ENCODE measurements at regions not wholly inside any gene's neighbourhood (a gene's known extent, or its start where the extent isn't known, plus 50 kb on each side); places are given as distances from the start of the nearest gene placed in this dataset.

GRCh38 chr5:93251347-93251746 lies 329.7 kb downstream of the NR2F1-AS1 start:
- H3K27me3 Mint-ChIP-seq (ENCODE audit: unreplicated experiment) = no peaks in the 10 kb centered on the region
- no TSS peak for BruUV-seq (replicated peaks)
- CTCF ChIA-PET = no interaction called here
- no peak overlapping the region for H3K27ac Mint-ChIP-seq (ENCODE audit: unreplicated experiment)
- no peaks in the 10 kb centered on the region for H3K9me3 Mint-ChIP-seq (ENCODE audit: low read depth, unreplicated experiment)
- H3K4me1 Mint-ChIP-seq (ENCODE audit: low read depth, unreplicated experiment) = no peaks in the 10 kb centered on the region
- H3K4me3 Mint-ChIP-seq (ENCODE audit: low read depth, unreplicated experiment) = no peak overlapping the region
- peaks cover 2% of the 10 kb centered on the region for H3K36me3 Mint-ChIP-seq (ENCODE audit: insufficient read depth, unreplicated experiment)
- DNase-seq = no peak
- intact Hi-C loops (cut with micrococcal nuclease; ENCODE audit: unreplicated experiment) = loop anchor here (2.0 to 10.0 kb wide), 2 partner anchors 159 to 333 kb away; partner anchors contain the start of genes NR2F1 and NR2F1-AS1
- no peak for TF ChIP-seq CTCF (IDR thresholded peaks at IDR 0.05; ENCODE audit: unreplicated experiment)

GRCh38 chr5:93250424-93250823 lies 330.6 kb downstream of the NR2F1-AS1 start:
- BruUV-seq (replicated peaks) = no TSS peak
- TF ChIP-seq CTCF (IDR thresholded peaks at IDR 0.05; ENCODE audit: unreplicated experiment) = no peak
- Mint-ChIP-seq H3K27me3 (ENCODE audit: unreplicated experiment) (no peaks in the 10 kb centered on the region), H3K4me1 (ENCODE audit: low read depth, unreplicated experiment) (no peaks in the 10 kb centered on the region), H3K4me3 (ENCODE audit: low read depth, unreplicated experiment) (peak overlapping the region; percentile 65), H3K9me3 (ENCODE audit: low read depth, unreplicated experiment) (no peaks in the 10 kb centered on the region), H3K27ac (ENCODE audit: unreplicated experiment) (peak overlapping the region; percentile 9), H3K36me3 (ENCODE audit: insufficient read depth, unreplicated experiment) (peaks cover 4% of the 10 kb centered on the region)
- CTCF ChIA-PET = no interaction called here
- intact Hi-C loops (cut with micrococcal nuclease; ENCODE audit: unreplicated experiment) = loop anchor here (2.0 to 10.0 kb wide), 2 partner anchors 158 to 334 kb away; partner anchors contain the start of genes NR2F1 and NR2F1-AS1
- DNase-seq = no peak

GRCh38 chr5:93249651-93250289 lies 331.2 kb downstream of the NR2F1-AS1 start:
- no peaks in the 10 kb centered on the region for H3K9me3 Mint-ChIP-seq (ENCODE audit: low read depth, unreplicated experiment)
- no TSS peak for BruUV-seq (replicated peaks)
- peak overlapping the region; percentile 9 for H3K27ac Mint-ChIP-seq (ENCODE audit: unreplicated experiment)
- TF ChIP-seq CTCF (IDR thresholded peaks at IDR 0.05; ENCODE audit: unreplicated experiment) = no peak
- H3K36me3 Mint-ChIP-seq (ENCODE audit: insufficient read depth, unreplicated experiment) = peaks cover 4% of the 10 kb centered on the region
- CTCF ChIA-PET = interaction anchor here (0.6 kb wide), 1 partner anchor 44 kb away, joined by 4 read pairs; no protein-coding TSS in a partner anchor
- H3K4me1 Mint-ChIP-seq (ENCODE audit: low read depth, unreplicated experiment) = no peaks in the 10 kb centered on the region
- peak overlapping the region; percentile 65 for H3K4me3 Mint-ChIP-seq (ENCODE audit: low read depth, unreplicated experiment)
- intact Hi-C loops (cut with micrococcal nuclease; ENCODE audit: unreplicated experiment) = loop anchor here (2.0 to 10.0 kb wide), 2 partner anchors 157 to 335 kb away; partner anchors contain the start of genes NR2F1 and NR2F1-AS1
- no peaks in the 10 kb centered on the region for H3K27me3 Mint-ChIP-seq (ENCODE audit: unreplicated experiment)
- DNase-seq = peak; percentile 33

- intact Hi-C loops (cut with micrococcal nuclease; ENCODE audit: unreplicated experiment) = no loop called here
- Mint-ChIP-seq H3K4me3 (ENCODE audit: low read depth, unreplicated experiment) (no peak overlapping the region), H3K27ac (ENCODE audit: unreplicated experiment) (no peak overlapping the region), H3K9me3 (ENCODE audit: low read depth, unreplicated experiment) (no peaks in the 10 kb centered on the region), H3K4me1 (ENCODE audit: low read depth, unreplicated experiment) (no peaks in the 10 kb centered on the region), H3K27me3 (ENCODE audit: unreplicated experiment) (no peaks in the 10 kb centered on the region), H3K36me3 (ENCODE audit: insufficient read depth, unreplicated experiment) (peaks cover 4% of the 10 kb centered on the region)
- BruUV-seq (replicated peaks) = no TSS peak
- CTCF ChIA-PET = no interaction called here
- no peak for TF ChIP-seq CTCF (IDR thresholded peaks at IDR 0.05; ENCODE audit: unreplicated experiment)
- DNase-seq = no peak
These were observed 333.9 kb downstream of the NR2F1-AS1 start for GRCh38 chr5:93247105-93247504.
